BLaER1 treated with 17β-estradiol and CSF1 and Interleukin-3, amounts not matched to agents 10 nM and 100 nM (cell line): ENCODE measurements at regions not wholly inside any gene's neighbourhood (a gene's known extent, or its start where the extent isn't known, plus 50 kb on each side); places are given as distances from the start of the nearest gene placed in this dataset.

ENCODE experiments used
- H3K27ac ChIP-seq, 11 experiments: shearing (Covaris generic); formaldehyde crosslinking; 2 replicates each; pipeline ENCODE4 v1.8.1; 2022
- H3K27me3 ChIP-seq, 11 experiments: shearing (Covaris generic); formaldehyde crosslinking; 2 replicates each; pipeline ENCODE4 v1.8.1; 2022
- H3K36me3 ChIP-seq, 11 experiments: shearing (Covaris generic); formaldehyde crosslinking; 2 replicates each; pipeline ENCODE4 v1.8.1; 2022
- H3K4me1 ChIP-seq, 10 experiments: shearing (Covaris generic); formaldehyde crosslinking; 2 replicates each; pipeline ENCODE4 v1.8.1; 2022
- H3K4me2 ChIP-seq, 11 experiments: shearing (Covaris generic); formaldehyde crosslinking; 2 replicates each; pipeline ENCODE4 v1.8.1; 2022
- H3K4me3 ChIP-seq, 10 experiments: shearing (Covaris generic); formaldehyde crosslinking; 2 replicates each; pipeline ENCODE4 v1.8.1; 2022
- H3K9ac ChIP-seq, 11 experiments: shearing (Covaris generic); formaldehyde crosslinking; 2 replicates each; pipeline ENCODE4 v1.8.1; 2022
- H3K9me3 ChIP-seq, 11 experiments: shearing (Covaris generic); formaldehyde crosslinking; replicated peaks in 1 of 11; 2 replicates each; pipeline ENCODE4 v1.8.1; 2022
- H4K20me1 ChIP-seq, 11 experiments: shearing (Covaris generic); formaldehyde crosslinking; 2 replicates each; pipeline ENCODE4 v1.8.1; 2022
- Cebpa-rat ChIP-seq, 11 experiments: shearing (Covaris generic); IDR thresholded peaks; 2 replicates each; pipeline ENCODE4 v1.8.1; 2022

GRCh38 chr9:78592811-78593210 is 295.9 kb downstream of the PSAT1 start:
- H3K9me3 ChIP-seq = no peaks in the 10 kb centered on the region
- no peak for TF ChIP-seq Cebpa-rat (IDR thresholded peaks at IDR 0.05)
- H3K4me2 ChIP-seq = no peak overlapping the region
- H3K27ac ChIP-seq = no peak overlapping the region
- H3K36me3 ChIP-seq = no peaks in the 10 kb centered on the region
- H3K9ac ChIP-seq = no peak overlapping the region
- no peaks in the 10 kb centered on the region for H3K27me3 ChIP-seq
- peaks cover 0 to 11% (median 0%) of the 10 kb centered on the region in 10 experiments; a peak in 5 of 20 replicates for H3K4me1 ChIP-seq
- no peaks in the 10 kb centered on the region for H4K20me1 ChIP-seq
- no peak overlapping the region for H3K4me3 ChIP-seq

- Histone ChIP-seq H3K4me3 (no peak overlapping the region), H4K20me1 (no peaks in the 10 kb centered on the region), H3K9me3 (no peaks in the 10 kb centered on the region), H3K4me2 (no peak overlapping the region), H3K27ac (no peak overlapping the region), H3K9ac (no peak overlapping the region), H3K27me3 (no peaks in the 10 kb centered on the region), H3K4me1 (peaks cover 0 to 11% (median 0%) of the 10 kb centered on the region in 10 experiments; a peak in 5 of 20 replicates), H3K36me3 (no peaks in the 10 kb centered on the region)
- no peak for TF ChIP-seq Cebpa-rat (IDR thresholded peaks at IDR 0.05)
Observed at GRCh38 chr9:78595200-78595945, 298.4 kb downstream of the PSAT1 start.

GRCh38 chr9:78596346-78596745 is 299.4 kb downstream of the PSAT1 start:
- Histone ChIP-seq H3K9me3 (no peaks in the 10 kb centered on the region), H3K4me3 (no peak overlapping the region), H3K36me3 (no peaks in the 10 kb centered on the region), H3K4me1 (peaks cover 0 to 7% (median 0%) of the 10 kb centered on the region in 10 experiments; a peak in 5 of 20 replicates), H3K27ac (no peak overlapping the region), H3K4me2 (no peak overlapping the region), H4K20me1 (no peaks in the 10 kb centered on the region), H3K27me3 (no peaks in the 10 kb centered on the region), H3K9ac (no peak overlapping the region)
- TF ChIP-seq Cebpa-rat (IDR thresholded peaks at IDR 0.05) = no peak

- no peak overlapping the region for H3K4me3 ChIP-seq
- H3K4me2 ChIP-seq = no peak overlapping the region
- H3K27me3 ChIP-seq = no peaks in the 10 kb centered on the region
- H3K9ac ChIP-seq = no peak overlapping the region
- H3K36me3 ChIP-seq = no peaks in the 10 kb centered on the region
- H3K27ac ChIP-seq = no peak overlapping the region
- H3K4me1 ChIP-seq = no peaks in the 10 kb centered on the region
- no peak for TF ChIP-seq Cebpa-rat (IDR thresholded peaks at IDR 0.05)
- H4K20me1 ChIP-seq = no peaks in the 10 kb centered on the region
- H3K9me3 ChIP-seq = no peaks in the 10 kb centered on the region
Observed at GRCh38 chr9:78598120-78598519, 301.2 kb downstream of the PSAT1 start.

GRCh38 chr9:78599926-78600325 is 303.0 kb downstream of the PSAT1 start:
- no peaks in the 10 kb centered on the region for H3K27me3 ChIP-seq
- no peak overlapping the region for H3K4me3 ChIP-seq
- no peaks in the 10 kb centered on the region for H3K36me3 ChIP-seq
- no peaks in the 10 kb centered on the region for H4K20me1 ChIP-seq
- no peaks in the 10 kb centered on the region for H3K4me1 ChIP-seq
- no peak for TF ChIP-seq Cebpa-rat (IDR thresholded peaks at IDR 0.05)
- no peaks in the 10 kb centered on the region for H3K9me3 ChIP-seq
- no peak overlapping the region for H3K9ac ChIP-seq
- no peak overlapping the region for H3K4me2 ChIP-seq
- no peak overlapping the region for H3K27ac ChIP-seq

GRCh38 chr9:78601957-78602565 is 305.1 kb downstream of the PSAT1 start:
- Histone ChIP-seq H3K36me3 (no peaks in the 10 kb centered on the region), H3K4me3 (no peak overlapping the region), H3K9ac (no peak overlapping the region), H3K4me2 (no peak overlapping the region), H3K27me3 (no peaks in the 10 kb centered on the region), H3K9me3 (no peaks in the 10 kb centered on the region), H4K20me1 (no peaks in the 10 kb centered on the region), H3K27ac (no peak overlapping the region), H3K4me1 (no peaks in the 10 kb centered on the region)
- TF ChIP-seq Cebpa-rat (IDR thresholded peaks at IDR 0.05) = no peak

GRCh38 chr9:78605041-78606000 is 308.4 kb downstream of the PSAT1 start:
- peak overlapping the region in 1 of 11 experiments; percentile 15; a peak in 1 of 22 replicates for H3K4me2 ChIP-seq
- H3K4me1 ChIP-seq = no peaks in the 10 kb centered on the region
- no peaks in the 10 kb centered on the region for H4K20me1 ChIP-seq
- H3K9me3 ChIP-seq = no peaks in the 10 kb centered on the region
- H3K36me3 ChIP-seq = no peaks in the 10 kb centered on the region
- H3K4me3 ChIP-seq = no peak overlapping the region
- no peak overlapping the region for H3K9ac ChIP-seq
- no peak overlapping the region for H3K27ac ChIP-seq
- no peak for TF ChIP-seq Cebpa-rat (IDR thresholded peaks at IDR 0.05)
- no peaks in the 10 kb centered on the region for H3K27me3 ChIP-seq

GRCh38 chr9:78606001-78606379 is 309.1 kb downstream of the PSAT1 start:
- Histone ChIP-seq H3K27me3 (no peaks in the 10 kb centered on the region), H3K9me3 (no peaks in the 10 kb centered on the region), H3K4me3 (no peak overlapping the region), H3K27ac (no peak overlapping the region), H4K20me1 (no peaks in the 10 kb centered on the region), H3K4me2 (peak overlapping the region in 1 of 11 experiments; percentile 15; a peak in 1 of 22 replicates), H3K9ac (no peak overlapping the region), H3K4me1 (no peaks in the 10 kb centered on the region), H3K36me3 (no peaks in the 10 kb centered on the region)
- no peak for TF ChIP-seq Cebpa-rat (IDR thresholded peaks at IDR 0.05)

- H3K4me3 ChIP-seq = no peak overlapping the region
- H3K27ac ChIP-seq = no peak overlapping the region
- H4K20me1 ChIP-seq = no peaks in the 10 kb centered on the region
- H3K4me1 ChIP-seq = no peaks in the 10 kb centered on the region
- H3K9me3 ChIP-seq = peaks cover 0 to 7% (median 0%) of the 10 kb centered on the region in 11 experiments; a peak in 4 of 22 replicates
- no peaks in the 10 kb centered on the region for H3K27me3 ChIP-seq
- no peak overlapping the region for H3K4me2 ChIP-seq
- H3K9ac ChIP-seq = no peak overlapping the region
- H3K36me3 ChIP-seq = no peaks in the 10 kb centered on the region
- TF ChIP-seq Cebpa-rat (IDR thresholded peaks at IDR 0.05) = no peak
Observed at GRCh38 chr9:78607853-78608252, 310.9 kb downstream of the PSAT1 start.
